Glomerular visceral epithelial cell (primary cell): ENCODE measurements at regions not wholly inside any gene's neighbourhood (a gene's known extent, or its start where the extent isn't known, plus 50 kb on each side); places are given as distances from the start of the nearest gene placed in this dataset.
"Not testable (repeated sequence)": the region's sequence is repeated elsewhere in the genome, so short reads cannot be mapped to it uniquely, and the experiment has no call there.

Experiments
- DNase-seq: peaks from one replicate; pipeline ENCODE4 v3.0.0-alpha.2; 2016; ENCODE audit errors: extremely low spot score

DNA sequence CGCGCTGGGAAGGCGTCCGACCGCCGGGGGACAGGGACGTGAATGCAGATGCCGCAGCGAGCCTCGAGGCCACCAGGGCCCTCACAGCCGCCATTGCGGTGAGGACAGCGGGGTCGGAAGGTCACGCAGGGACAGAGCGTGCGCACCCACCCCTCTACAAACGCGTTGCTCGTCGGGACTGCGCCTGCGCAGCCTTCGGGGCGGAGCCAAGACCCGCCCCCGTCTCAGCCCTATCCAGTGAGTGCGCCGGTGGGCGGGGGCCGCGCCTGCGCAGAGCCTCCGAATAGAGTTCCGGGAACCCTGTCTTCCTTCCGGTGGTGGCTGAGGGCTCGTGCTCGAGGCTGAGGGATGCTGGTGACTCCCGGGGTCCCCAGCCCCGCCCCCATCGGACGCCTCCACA is 5393.1 kb upstream of the TPTE start:
- DNase-seq: peak; percentile 90

DNA sequence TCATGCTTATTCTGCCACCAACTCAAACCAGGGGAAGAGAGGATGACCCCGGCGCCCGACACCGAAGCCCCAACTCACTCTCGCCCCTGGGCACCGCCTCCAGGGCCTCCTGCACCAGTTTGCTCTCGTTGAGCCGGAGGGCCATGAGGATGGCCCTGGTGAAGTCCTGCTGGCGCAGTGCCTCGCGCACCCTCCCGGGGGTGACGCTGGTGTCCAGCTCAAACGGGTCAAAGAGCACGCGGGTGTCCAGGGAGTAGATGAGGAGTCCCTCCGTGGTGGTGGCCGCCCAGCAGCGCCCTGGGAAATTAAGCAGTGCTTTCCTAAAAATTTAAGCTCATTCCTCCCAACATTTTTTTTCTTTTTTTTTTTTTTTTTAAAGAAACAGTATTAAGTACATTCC is 5387.6 kb upstream of the TPTE start:
- DNase-seq: not testable (repeated sequence)

DNA sequence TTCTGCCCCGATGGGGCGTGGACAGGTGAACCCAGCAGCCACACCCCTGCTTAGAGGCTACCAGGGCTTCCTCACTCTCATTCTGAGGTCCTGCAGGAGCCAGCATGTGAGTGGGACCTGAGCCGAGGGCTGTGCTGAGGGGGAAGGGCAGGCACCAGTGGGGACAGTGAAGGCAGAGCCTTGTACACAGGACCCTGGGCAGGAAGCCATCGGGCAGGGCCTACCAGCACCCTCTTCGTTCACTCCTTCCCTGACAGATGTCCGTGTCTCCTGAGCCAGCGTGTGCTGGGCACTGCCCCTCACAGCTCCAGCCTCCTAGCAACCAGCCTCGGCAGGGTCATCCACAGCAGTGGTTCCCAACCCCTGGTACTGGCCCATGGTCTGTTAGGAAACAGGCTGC is 5385.0 kb upstream of the TPTE start:
- not testable (repeated sequence) for DNase-seq

DNA sequence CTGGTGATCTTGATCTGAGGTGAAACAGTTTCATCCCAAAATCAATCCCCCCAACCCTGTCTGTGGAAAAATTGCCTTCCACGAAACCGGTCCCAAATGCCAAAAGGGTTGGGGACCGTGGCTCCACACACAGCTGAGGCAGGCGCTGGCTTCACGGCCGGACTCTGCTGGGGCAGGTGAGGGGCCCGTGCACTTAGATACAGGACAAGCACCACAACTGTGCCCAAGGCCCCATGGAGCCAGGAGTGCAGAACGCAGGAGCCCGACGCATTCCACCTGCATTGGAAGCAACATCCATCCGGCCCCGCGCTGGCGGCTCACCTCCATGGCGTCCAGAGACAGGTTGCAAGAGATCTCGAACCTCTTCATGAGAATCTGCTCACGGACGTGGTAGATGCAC is 5384.4 kb upstream of the TPTE start:
- not testable (repeated sequence) for DNase-seq

DNA sequence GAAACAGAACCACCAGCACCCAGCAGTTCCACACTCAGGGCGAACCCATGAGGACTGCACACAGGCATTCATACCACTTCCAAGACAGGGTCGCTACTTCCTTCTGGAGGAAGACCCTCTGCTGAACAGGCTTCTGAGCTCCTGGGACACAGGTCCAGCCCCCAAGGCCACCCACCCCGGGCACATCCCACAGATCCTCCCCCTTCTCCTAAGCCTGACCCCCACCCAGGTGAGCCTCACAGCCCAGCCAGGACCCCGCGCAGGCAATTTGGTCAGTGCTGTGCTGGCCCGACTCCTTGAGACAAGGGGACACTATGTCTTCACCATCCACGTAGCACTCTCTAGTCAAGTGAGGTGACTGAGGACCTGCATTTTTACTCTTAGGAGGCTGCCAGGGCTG is 5382.7 kb upstream of the TPTE start:
- DNase-seq: not testable (repeated sequence)

DNA sequence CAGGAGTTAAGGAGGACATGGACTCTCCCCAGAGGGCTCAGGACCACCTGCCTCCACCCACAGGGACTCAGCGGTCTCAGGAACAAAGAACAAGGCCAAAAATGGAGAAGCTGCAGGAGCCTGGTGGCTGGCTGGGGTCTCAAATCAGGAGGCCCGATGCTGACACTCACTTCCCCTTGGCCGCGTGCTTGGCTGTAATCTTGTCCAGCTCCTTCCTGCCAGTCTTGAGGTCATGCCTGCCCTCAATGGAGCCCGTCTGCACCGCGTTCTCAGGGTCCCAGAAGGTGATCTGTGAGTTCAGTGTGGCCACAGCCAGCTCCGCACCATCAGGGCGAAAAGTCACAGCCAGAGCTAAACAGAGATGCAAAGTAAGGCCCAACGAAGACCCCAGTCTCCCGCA is 5381.9 kb upstream of the TPTE start:
- not testable (repeated sequence) for DNase-seq

DNA sequence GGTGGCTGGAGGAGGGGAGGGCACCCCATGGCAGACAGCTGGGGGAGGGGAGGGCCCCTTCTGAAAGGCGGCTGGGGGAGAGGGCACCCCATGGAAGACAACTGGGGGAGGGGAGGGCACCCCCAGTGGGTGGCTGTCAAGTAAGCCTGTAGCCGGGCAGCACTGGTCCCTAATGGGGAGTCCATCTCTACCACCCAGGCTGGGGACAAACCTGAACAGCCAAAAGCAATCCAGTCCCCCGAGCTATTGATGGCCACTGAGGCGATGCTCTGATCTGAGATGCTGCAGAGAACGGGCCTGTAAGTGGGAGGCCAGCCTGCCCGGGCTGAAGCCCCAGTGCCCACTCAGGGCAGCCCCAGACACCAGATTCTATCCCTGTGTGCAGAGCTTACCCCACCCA is 5378.4 kb upstream of the TPTE start:
- DNase-seq: not testable (repeated sequence)

DNA sequence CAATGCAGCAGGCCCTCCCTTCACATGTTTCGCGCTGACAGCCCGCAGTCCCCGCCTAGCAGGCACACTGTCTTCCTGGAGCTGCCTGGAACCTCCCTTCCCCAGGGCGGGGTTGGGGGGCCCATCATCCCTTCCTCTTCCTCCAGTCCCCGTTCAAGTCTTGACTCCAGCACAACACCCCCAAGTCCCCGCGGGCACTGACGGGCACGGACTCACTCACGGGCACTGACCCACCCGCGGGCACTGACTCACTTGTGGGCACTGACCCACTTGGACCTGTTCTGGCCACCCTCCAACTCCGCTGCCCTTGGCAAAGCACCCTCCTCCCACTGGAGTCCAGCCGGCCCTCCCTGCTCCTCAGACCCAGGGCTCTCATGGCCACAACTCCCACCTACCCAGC is 5376.7 kb upstream of the TPTE start:
- not testable (repeated sequence) for DNase-seq

DNA sequence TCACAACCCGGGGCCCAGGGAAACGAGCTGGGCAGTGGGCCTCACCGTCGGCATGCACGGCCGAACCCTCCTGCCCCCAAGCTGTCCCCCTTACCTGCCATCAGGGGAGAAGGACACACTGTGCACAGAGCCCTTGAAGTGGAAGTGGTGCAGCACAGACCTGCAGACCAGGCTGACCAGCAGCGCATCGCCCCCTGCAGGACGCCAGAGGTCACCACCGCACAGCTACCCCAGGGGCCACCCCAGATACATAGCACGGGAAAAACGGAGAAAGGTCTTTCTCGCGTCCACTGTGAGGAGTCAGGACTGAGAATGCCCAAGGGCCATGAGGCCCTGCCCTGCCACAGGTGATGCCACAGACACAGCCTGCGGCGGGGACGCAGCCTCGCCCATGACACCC is 5373.7 kb upstream of the TPTE start:
- DNase-seq: not testable (repeated sequence)

DNA sequence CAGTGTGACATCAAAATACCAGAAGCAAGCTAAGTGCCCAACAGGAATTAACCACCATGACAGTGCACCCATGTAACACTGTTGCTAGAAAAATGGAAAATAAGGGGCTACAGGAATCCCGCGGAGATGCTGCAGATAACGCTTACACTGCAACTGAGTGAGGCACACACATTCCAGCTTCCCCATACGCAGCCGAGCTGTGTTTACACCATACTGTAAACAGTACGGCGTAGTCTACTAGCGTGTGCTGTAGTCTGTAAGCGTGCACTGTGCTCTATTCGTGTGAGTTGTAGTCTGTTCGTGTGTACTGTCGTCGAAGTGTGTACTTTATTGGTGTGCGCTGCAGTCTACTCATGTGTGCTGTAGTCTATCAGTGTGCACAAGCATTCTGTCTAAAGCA is 5372.2 kb upstream of the TPTE start:
- DNase-seq: not testable (repeated sequence)

DNA sequence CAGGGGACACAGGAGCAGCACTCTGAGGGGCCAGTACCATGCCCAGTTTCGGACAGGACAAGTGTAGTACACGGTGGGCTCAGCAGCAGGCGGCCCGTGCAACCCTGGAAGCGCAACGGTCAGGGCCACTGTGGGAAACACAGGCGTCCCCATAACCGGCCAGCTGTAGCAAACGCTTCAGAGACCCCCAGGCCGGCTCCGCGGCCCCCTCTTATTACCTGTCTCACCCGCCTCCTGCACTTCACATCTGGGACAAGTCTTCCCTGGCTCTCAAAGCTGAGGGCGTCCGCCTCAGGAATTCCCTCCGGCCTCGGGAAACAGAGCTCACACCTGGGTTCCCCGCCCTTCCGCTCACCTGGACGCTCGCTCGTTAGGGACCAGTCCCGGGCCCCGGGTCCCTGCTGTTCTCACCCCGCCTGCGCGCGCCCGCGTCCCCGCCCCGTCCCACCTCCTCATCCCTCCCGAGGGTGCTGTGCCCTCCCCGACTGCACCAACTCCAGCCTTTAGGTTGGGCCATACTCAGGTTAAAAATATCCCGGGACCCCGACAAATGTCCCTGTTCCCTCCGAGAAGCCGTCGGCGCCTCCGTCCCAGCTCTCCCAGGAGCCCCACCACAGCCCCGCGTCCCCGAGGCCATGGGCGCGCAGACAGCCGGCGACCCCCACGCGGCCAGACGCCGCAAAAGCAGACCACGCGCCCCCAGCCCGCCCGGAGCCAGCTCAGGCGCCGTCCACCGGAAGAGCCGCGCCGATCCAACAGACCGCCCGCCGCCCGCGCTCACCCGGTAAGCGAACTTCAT is 5367.3 kb upstream of the TPTE start:
- DNase-seq: not testable (repeated sequence)

DNA sequence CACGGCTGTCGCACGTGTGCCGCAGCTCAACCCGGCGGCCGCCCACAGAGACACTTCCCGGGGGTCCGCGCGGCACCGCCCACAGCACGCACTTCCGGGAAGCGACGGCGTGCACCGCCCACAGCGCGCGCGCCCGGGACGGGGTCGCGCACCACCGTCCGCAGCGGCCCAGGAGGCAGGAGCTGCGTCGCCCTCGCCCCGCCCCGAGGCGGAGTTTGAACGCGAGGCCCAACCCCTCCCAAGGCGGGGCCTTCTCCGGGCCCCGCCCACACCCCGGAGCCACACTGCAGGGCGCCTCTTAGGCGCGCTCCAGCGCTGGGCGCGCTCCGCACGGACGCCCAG is 5366.8 kb upstream of the TPTE start:
- DNase-seq: peak; percentile 86

DNA sequence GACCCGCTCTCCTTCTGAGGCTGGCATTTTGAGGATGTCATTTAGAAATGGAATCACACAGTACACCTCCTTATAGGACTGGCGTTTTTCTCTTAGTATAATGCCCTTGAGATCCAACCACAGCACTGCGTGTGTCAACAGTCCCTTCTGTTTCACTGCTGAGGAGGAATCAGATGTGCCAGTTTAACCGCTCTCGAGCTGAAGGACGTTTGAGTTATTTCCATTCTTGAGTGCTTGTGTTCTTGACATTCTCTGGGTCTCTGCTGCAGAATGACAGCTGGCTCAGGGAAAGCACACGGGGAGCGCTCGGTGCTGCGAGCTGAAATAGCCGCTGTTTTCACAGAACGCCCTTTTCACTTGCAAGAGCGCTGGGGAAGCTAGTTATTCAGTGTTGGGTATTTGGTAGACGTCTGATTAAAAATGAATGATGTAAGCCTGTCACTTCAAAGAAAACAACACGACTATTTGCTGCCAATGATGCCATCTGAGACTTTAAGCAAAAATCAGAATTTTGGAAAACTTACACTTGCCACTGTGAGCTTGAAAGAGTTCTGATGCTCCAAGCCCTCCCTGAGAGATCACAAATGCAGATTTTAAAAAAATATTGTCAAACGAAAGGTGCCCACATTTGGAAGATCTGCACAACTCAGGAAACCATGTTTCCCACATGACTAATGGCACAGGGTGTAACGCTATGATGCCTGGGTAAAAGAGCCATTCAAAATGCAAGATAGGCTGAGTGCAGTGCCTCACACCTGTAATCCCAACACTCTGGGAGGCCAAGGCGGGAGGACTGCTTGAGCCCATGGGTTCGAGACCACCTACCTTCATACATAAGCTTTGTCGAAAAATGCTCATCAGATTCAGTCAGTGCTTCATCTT is 5358.4 kb upstream of the TPTE start:
- not testable (repeated sequence) for DNase-seq

DNA sequence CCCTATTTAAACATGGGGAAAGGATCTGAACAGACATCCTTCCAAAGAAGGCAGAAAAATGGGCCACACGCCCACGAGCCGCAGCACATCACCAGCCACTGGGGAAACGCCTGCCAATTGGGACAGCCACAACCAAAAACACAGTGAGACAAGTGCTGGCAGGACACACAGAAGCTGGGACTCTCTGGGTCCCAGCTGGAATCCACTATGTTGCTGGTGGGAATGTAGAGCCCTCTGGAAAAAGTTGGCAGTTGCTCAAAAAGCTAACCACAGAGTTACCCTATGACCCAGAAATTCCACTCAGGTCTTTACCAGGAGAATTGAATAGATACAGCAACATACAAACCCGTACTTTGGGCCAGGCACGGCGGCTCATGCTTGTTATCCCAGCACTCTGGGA is 5355.6 kb upstream of the TPTE start:
- DNase-seq: not testable (repeated sequence)
